Spleen (tissue), 7 donors: ENCODE measurements at regions not wholly inside any gene's neighbourhood (a gene's known extent, or its start where the extent isn't known, plus 50 kb on each side); places are given as distances from the start of the nearest gene placed in this dataset.
"Not testable (repeated sequence)": the region's sequence is repeated elsewhere in the genome, so short reads cannot be mapped to it uniquely, and the experiment has no call there.

ENCODE experiments used
- CTCF ChIP-seq, 11 experiments: fragments of 200-600 bp in 7 of 11; fragments of 450-650 bp in 4 of 11; sonication (generic) in 4 of 11; IDR thresholded peaks in 8 of 11; conservative IDR thresholded peaks in 3 of 11; 1 replicate in 7 of 11; 2 replicates in 4 of 11; pipeline versions ENCODE4 v1.4.0 to v1.8.0; 2016 to 2021; ENCODE audit warnings: antibody characterized with exemption in 11 of 11, inconsistent platforms in 4 of 11, mild to moderate bottlenecking in 1 of 11
- POLR2A ChIP-seq, 3 donors: fragments of 450-650 bp; IDR thresholded peaks; one replicate each; pipeline ENCODE4 v1.5.1; 2017; ENCODE audit warnings: antibody characterized with exemption in 3 of 3, mild to moderate bottlenecking in 1 of 3
- POLR2AphosphoS5 ChIP-seq, 3 donors: sonication (generic); formaldehyde crosslinking; IDR thresholded peaks; one replicate each; pipeline ENCODE4 v1.5.1; 2017; ENCODE audit warnings: antibody characterized with exemption in 3 of 3
- donor health status: DM: no; HTN: no; CAD: no; lungs with moderate emphysema.
- donor health status: DM: no; HTN: no; CAD: no.
- donor health status: DM: no; HTN: no; CAD: no.

DNA sequence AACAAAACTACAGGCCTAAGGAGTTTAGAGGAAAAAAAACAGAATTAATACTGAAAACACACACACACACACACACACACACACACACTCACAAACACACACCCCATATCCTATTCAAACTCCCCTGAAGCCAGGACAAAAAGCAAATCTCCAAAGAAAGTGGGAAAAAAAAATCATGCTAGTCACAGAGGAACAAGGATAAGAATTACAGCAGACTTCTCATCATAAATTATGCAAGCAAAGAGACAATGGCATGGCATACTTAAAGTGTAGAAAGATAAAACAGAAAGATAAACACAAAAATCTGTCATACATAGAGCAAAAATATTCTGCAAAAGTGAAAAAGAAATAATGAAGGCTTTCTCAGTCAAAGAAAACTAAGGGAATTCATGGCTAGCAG, 63.9 kb upstream of the CDC14C start:
- TF ChIP-seq POLR2AphosphoS5 (IDR thresholded peaks at IDR 0.05); CTCF (IDR thresholded peaks at IDR 0.05 in 8 of 11, conservative IDR thresholded peaks at IDR 0.05 in 3 of 11); POLR2A (IDR thresholded peaks at IDR 0.05): not testable (repeated sequence)
